Ureter (tissue), 1 donor: ENCODE measurements at regions not wholly inside any gene's neighbourhood (a gene's known extent, or its start where the extent isn't known, plus 50 kb on each side); places are given as distances from the start of the nearest gene placed in this dataset.

Source experiments
- DNase-seq: peaks from one replicate; pipeline ENCODE4 v3.0.0-alpha.2; 2020; ENCODE audit warnings: low spot score
- donor health status: DM: yes; HTN: yes; CAD: no.

- DNase-seq: no peak
Observed at GRCh38 chr13:91079176-91079575, 268.3 kb upstream of the MIR17HG start.

- no peak for DNase-seq
Observed at GRCh38 chr13:91085127-91085526, 262.4 kb upstream of the MIR17HG start.

- no peak for DNase-seq
Observed at GRCh38 chr13:91086936-91087716, 260.4 kb upstream of the MIR17HG start.

- DNase-seq: no peak
Observed at GRCh38 chr13:91097269-91097668, 250.2 kb upstream of the MIR17HG start.

GRCh38 chr13:91099877-91100276 lies 247.6 kb upstream of the MIR17HG start:
- no peak for DNase-seq

- no peak for DNase-seq
Observed at GRCh38 chr13:91100944-91101343, 246.5 kb upstream of the MIR17HG start.

- DNase-seq: no peak
Observed at GRCh38 chr13:91101381-91101780, 246.1 kb upstream of the MIR17HG start.

GRCh38 chr13:91105270-91105669 lies 242.2 kb upstream of the MIR17HG start:
- no peak for DNase-seq

- DNase-seq: no peak
Observed at GRCh38 chr13:91106565-91106964, 240.9 kb upstream of the MIR17HG start.

GRCh38 chr13:91108315-91108714 lies 239.2 kb upstream of the MIR17HG start:
- no peak for DNase-seq

- DNase-seq: no peak
Observed at GRCh38 chr13:91111476-91112200, 235.8 kb upstream of the MIR17HG start.

GRCh38 chr13:91112201-91112923 lies 235.1 kb upstream of the MIR17HG start:
- DNase-seq: no peak

- no peak for DNase-seq
Observed at GRCh38 chr13:91112924-91113277, 234.6 kb upstream of the MIR17HG start.

- DNase-seq: no peak
Observed at GRCh38 chr13:91115776-91116175, 231.7 kb upstream of the MIR17HG start.

- DNase-seq: no peak
Observed at GRCh38 chr13:91117351-91117750, 230.1 kb upstream of the MIR17HG start.

GRCh38 chr13:91119643-91120042 lies 227.8 kb upstream of the MIR17HG start:
- DNase-seq: no peak

- DNase-seq: no peak
Observed at GRCh38 chr13:91122766-91123165, 224.7 kb upstream of the MIR17HG start.

- no peak for DNase-seq
Observed at GRCh38 chr13:91123456-91124127, 223.9 kb upstream of the MIR17HG start.

GRCh38 chr13:91126806-91127205 lies 220.7 kb upstream of the MIR17HG start:
- DNase-seq: no peak

- DNase-seq: no peak
Observed at GRCh38 chr13:91127995-91128394, 219.5 kb upstream of the MIR17HG start.

GRCh38 chr13:91132381-91132780 lies 215.1 kb upstream of the MIR17HG start:
- no peak for DNase-seq

GRCh38 chr13:91132786-91133185 lies 214.7 kb upstream of the MIR17HG start:
- DNase-seq: no peak
